Right lobe of liver (tissue), 6 donors: ENCODE measurements at regions not wholly inside any gene's neighbourhood (a gene's known extent, or its start where the extent isn't known, plus 50 kb on each side); places are given as distances from the start of the nearest gene placed in this dataset.

Experiments used
- ATAC-seq, 4 donors: fragments of 200-7000 bp; cut with Tn5 transposase; one replicate each; pipeline ENCODE4 v1.9.1; 2020; ENCODE audit warnings: mild to moderate bottlenecking in 4 of 4, moderate library complexity in 4 of 4
- DNase-seq, 3 donors: peaks; one replicate each; pipeline ENCODE4 v3.0.0-alpha.2; 2020
- H3K27ac ChIP-seq, 3 donors: fragments of 200-600 bp; one replicate each; pipeline ENCODE4 v1.8.0; 2022
- H3K27me3 ChIP-seq, 2 donors: fragments of 200-600 bp; one replicate each; pipeline ENCODE4 v1.8.0; 2022
- H3K36me3 ChIP-seq, 4 donors: fragments of 200-600 bp; sonication (generic) in 1 of 4; one replicate each; pipeline versions ENCODE4 v1.5.1 to v1.8.0; 2017 to 2022; ENCODE audit warnings: control low read depth in 1 of 4
- H3K4me1 ChIP-seq, 4 donors: fragments of 200-600 bp; sonication (generic) in 1 of 4; one replicate each; pipeline versions ENCODE4 v1.5.1 to v1.8.0; 2017 to 2022; ENCODE audit warnings: control low read depth in 1 of 4
- H3K4me3 ChIP-seq, 3 donors: fragments of 200-600 bp; one replicate each; pipeline ENCODE4 v1.8.0; 2022
- H3K9me3 ChIP-seq, 4 donors: fragments of 200-600 bp; sonication (generic) in 1 of 4; one replicate each; pipeline versions ENCODE4 v1.5.1 to v1.8.0; 2017 to 2022; ENCODE audit warnings: control low read depth in 1 of 4
- CTCF ChIP-seq, 4 donors: fragments of 200-600 bp in 3 of 4; fragments of 450-650 bp in 1 of 4; IDR thresholded peaks; one replicate each; pipeline versions ENCODE4 v1.5.1 to v1.8.0; 2016 to 2022; ENCODE audit warnings: antibody characterized with exemption in 4 of 4, mild to moderate bottlenecking in 2 of 4
- POLR2A ChIP-seq: fragments of 450-650 bp; IDR thresholded peaks from one replicate; pipeline ENCODE4 v1.6.1; 2017; ENCODE audit warnings: antibody characterized with exemption, mild to moderate bottlenecking
- WGBS: methylation state at CpG from one replicate; pipeline ENCODE4 v1.1.6; 2018; ENCODE audit warnings: low coverage, low lambda C conversion rate; ENCODE audit not compliant: insufficient coverage; ENCODE audit errors: missing lambda C conversion rate; 5-methylcytosine and 5-hydroxymethylcytosine counted together
- intact Hi-C, 2 donors: fragments of 100-400 bp; cut with DNase I; formaldehyde crosslinking; loops; one replicate each; pipeline versions ENCODE4 v1.11.2 to v1.14.1; 2022
- donor health status: DM: no; HTN: yes; CAD: no.
- donor health status: DM: no; HTN: no; CAD: no.
- donor health status: DM: no; HTN: no; CAD: no.
- donor health status: DM: no; HTN: yes; CAD: no.
- donor health status: DM: no; HTN: yes; CAD: no.

- Histone ChIP-seq H3K4me1 (peaks cover 0 to 14% (median 5%) of the 10 kb centered on the region in 4 donors), H3K4me3 (no peak overlapping the region), H3K27me3 (no peaks in the 10 kb centered on the region), H3K9me3 (no peaks in the 10 kb centered on the region), H3K36me3 (no peaks in the 10 kb centered on the region), H3K27ac (no peak overlapping the region)
- DNase-seq (no peak), ATAC-seq (no peak)
- intact Hi-C loops = no loop called here
- TF ChIP-seq CTCF (IDR thresholded peaks at IDR 0.05) = no peak
- TF ChIP-seq POLR2A = no peak
Observed at GRCh38 chr13:99628442-99628841, 127.2 kb downstream of the TM9SF2 start.

- ATAC-seq (peak in 3 of 4 donors; percentile 17 to 78 (median 54)), DNase-seq (no peak)
- Histone ChIP-seq H3K4me3 (no peak overlapping the region), H3K4me1 (peaks cover 0 to 14% (median 5%) of the 10 kb centered on the region in 4 donors), H3K27ac (no peak overlapping the region), H3K27me3 (no peaks in the 10 kb centered on the region), H3K36me3 (no peaks in the 10 kb centered on the region), H3K9me3 (no peaks in the 10 kb centered on the region)
- intact Hi-C loops = no loop called here
- 65% methylated on average over 8 of the region's 8 CpGs for WGBS
- TF ChIP-seq POLR2A (no peak), CTCF (IDR thresholded peaks at IDR 0.05) (no peak)
Observed at GRCh38 chr13:99626461-99627082, 125.3 kb downstream of the TM9SF2 start.

GRCh38 chr13:99624936-99625540, 123.8 kb downstream of the TM9SF2 start:
- Histone ChIP-seq H3K4me3 (no peak overlapping the region), H3K9me3 (no peaks in the 10 kb centered on the region), H3K27ac (no peak overlapping the region), H3K4me1 (peaks cover 0 to 4% (median 2%) of the 10 kb centered on the region in 4 donors), H3K36me3 (no peaks in the 10 kb centered on the region), H3K27me3 (no peaks in the 10 kb centered on the region)
- WGBS = 88% methylated on average over 12 of the region's 12 CpGs
- intact Hi-C loops = no loop called here
- DNase-seq (no peak), ATAC-seq (no peak)
- TF ChIP-seq CTCF (IDR thresholded peaks at IDR 0.05) = no peak
- TF ChIP-seq POLR2A = no peak

GRCh38 chr13:99620806-99621205, 119.5 kb downstream of the TM9SF2 start:
- 74% methylated on average over 2 of the region's 3 CpGs for WGBS
- H3K36me3 ChIP-seq = no peaks in the 10 kb centered on the region
- TF ChIP-seq CTCF (IDR thresholded peaks at IDR 0.05) = no peak
- TF ChIP-seq POLR2A = no peak
- DNase-seq (no peak), ATAC-seq (peak in 1 of 4 donors; percentile 43)
- no peaks in the 10 kb centered on the region for H3K27me3 ChIP-seq
- H3K27ac ChIP-seq = no peak overlapping the region
- H3K9me3 ChIP-seq = no peaks in the 10 kb centered on the region
- no peak overlapping the region for H3K4me3 ChIP-seq
- intact Hi-C loops = no loop called here
- H3K4me1 ChIP-seq = peaks cover 0 to 20% (median 0%) of the 10 kb centered on the region in 4 donors
